DND-41 (cell line): ENCODE measurements at regions not wholly inside any gene's neighbourhood (a gene's known extent, or its start where the extent isn't known, plus 50 kb on each side); places are given as distances from the start of the nearest gene placed in this dataset.

Experiments
- EZH2 ChIP-seq: IDR thresholded peaks from 3 replicates; pipeline ENCODE4 v1.6.1; 2012; ENCODE audit warnings: borderline replicate concordance, low read depth, mild to moderate bottlenecking, moderate library complexity, low read length, inconsistent platforms; ENCODE audit not compliant: severe bottlenecking
- TF ChIP-seq, protein P1 (sequence below): IDR thresholded peaks from 2 replicates; pipeline ENCODE4 v1.5.1; 2012; ENCODE audit warnings: borderline replicate concordance, low read length, moderate library complexity, mild to moderate bottlenecking; ENCODE audit not compliant: poor library complexity, severe bottlenecking; ENCODE audit errors: extremely low read depth

DNA sequence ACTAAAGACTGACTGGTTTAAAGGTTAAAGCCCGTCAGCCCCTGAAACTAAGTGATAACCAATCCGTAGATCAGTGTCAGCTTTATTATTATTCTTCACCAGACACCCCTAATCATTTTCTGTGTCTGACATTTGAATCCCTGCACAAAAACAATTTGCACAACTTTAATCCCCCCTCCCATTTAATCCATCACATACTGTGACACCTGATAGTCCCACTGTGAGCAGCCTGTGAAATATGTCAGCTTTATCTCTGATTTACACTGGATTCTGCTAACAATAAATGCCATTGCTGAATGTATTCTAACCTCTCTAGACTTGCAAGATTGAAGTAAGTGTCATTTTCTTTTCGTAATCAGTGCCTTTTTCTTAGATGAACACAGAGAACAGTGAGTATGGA lies 2089.0 kb upstream of the RAG2 start:
- TF ChIP-seq EZH2: no peak
- TF ChIP-seq, protein P1, sequence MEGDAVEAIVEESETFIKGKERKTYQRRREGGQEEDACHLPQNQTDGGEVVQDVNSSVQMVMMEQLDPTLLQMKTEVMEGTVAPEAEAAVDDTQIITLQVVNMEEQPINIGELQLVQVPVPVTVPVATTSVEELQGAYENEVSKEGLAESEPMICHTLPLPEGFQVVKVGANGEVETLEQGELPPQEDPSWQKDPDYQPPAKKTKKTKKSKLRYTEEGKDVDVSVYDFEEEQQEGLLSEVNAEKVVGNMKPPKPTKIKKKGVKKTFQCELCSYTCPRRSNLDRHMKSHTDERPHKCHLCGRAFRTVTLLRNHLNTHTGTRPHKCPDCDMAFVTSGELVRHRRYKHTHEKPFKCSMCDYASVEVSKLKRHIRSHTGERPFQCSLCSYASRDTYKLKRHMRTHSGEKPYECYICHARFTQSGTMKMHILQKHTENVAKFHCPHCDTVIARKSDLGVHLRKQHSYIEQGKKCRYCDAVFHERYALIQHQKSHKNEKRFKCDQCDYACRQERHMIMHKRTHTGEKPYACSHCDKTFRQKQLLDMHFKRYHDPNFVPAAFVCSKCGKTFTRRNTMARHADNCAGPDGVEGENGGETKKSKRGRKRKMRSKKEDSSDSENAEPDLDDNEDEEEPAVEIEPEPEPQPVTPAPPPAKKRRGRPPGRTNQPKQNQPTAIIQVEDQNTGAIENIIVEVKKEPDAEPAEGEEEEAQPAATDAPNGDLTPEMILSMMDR: no peak
